HG03196 (cell line): ENCODE measurements at regions not wholly inside any gene's neighbourhood (a gene's known extent, or its start where the extent isn't known, plus 50 kb on each side); places are given as distances from the start of the nearest gene placed in this dataset.

Source experiments
- ATAC-seq: cut with Tn5 transposase; IDR thresholded peaks from one replicate; pipeline ENCODE4 v1.9.1; 2021; ENCODE audit not compliant: unreplicated experiment

DNA sequence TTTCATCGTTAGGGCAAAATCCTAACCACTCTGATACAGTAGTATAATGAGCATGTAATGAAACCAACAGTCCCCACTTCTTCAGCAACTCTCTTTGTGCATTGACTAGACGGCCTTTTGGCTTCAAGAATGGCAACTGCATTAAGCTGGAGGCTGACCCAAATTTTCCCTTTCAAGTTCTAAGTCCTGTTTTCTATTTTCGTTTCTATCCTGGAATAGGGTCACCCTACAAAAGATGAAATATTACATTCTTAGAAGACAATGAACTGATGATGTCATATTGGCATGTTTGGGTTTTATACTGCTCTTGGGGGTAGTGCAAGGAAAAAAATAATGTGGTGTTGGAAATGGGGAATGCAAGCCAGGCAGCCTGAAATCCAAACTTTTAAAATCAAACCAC is 254.4 kb downstream of the ETAA1 start:
- no peak for ATAC-seq

DNA sequence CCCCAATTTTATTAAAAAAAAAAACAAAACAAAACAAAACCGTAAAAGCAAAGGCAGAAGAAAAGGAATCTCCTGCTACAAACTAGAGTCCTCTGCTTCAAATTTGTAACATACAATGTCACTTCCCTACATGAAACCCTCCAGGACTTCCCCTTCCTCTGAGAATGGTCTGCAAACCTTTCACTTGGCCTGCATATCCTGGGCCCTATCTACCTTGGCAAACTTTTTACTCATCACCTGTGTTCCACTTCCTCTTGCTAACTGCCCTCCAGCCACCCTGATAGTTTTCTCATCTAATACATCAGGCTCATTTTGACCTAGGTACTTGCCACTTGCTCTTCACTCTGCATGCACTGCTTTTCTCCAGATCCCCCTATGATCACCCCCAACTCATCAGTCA is 255.5 kb downstream of the ETAA1 start:
- no peak for ATAC-seq

GRCh38 chr2:67656875-67657274 is 259.7 kb downstream of the ETAA1 start:
- ATAC-seq: no peak

DNA sequence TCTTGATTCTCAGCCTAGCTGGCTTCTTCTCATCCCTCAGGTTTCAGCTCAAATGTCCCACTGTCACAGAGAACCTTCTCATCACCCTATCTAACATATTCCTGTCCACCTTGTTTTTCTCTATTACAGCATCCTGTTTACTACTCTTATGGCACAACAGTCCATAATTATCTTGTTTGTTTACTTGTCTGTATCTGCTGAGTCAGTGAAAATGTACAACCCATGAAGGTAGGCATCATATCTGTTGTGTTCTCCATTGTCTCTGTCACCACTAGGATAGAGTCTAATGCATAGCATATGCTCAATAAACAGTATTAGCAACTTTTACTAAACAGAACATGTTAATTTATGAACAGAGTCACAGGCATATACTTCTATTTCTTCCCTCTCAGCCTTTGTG is 261.7 kb downstream of the ETAA1 start:
- ATAC-seq: no peak

DNA sequence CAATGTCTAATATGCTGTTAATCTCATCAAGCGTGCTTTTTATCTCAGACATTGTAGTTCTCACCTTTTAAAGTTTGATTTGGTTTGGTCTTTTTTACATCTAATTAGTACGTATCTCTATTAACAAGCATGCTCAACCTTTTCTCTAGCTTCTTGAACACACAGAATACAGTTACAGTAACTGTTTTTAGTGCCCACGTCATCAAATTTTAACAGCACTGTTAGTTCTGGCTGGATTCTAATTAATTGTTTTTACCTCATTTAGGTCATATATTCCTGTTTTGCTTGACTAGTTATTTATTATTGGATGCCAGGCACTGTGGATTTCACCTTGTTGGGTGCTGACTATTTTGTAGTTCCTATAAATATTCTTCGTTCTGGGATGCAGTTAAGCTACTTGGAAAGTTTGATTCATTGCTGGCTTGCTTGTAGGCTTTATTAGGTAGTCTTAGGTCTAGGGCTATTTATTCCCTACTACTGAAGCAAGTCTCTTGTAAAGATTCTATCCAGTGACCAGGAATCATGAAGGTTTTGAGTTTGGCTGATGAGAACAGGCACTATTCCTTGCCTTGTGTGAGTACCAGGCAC is 263.0 kb downstream of the ETAA1 start:
- ATAC-seq: no peak

DNA sequence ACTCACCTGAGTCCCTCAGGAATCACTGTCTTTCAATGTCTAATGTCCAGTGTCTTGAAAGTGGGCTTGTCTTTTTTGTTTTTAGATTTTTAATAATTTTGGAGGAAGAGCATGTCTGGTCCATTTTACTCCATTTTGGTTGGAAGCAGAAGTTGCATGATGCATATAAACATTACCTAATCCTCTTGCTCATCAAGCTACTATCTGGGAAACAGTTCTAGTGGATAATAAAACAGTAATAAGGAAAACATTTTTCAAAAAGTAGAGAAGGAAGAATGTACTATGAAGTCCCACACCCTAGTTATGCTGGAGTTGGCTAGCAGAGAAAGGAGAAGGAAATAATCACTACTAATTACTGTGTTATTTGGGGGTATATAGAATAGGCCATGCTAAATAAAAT is 263.7 kb downstream of the ETAA1 start:
- ATAC-seq: no peak

- no peak for ATAC-seq
These were observed 265.1 kb downstream of the ETAA1 start for GRCh38 chr2:67662222-67662621.

GRCh38 chr2:67663776-67664175 is 266.6 kb downstream of the ETAA1 start:
- ATAC-seq: no peak

- ATAC-seq: no peak
These were observed 269.4 kb downstream of the ETAA1 start for GRCh38 chr2:67666386-67667053.

DNA sequence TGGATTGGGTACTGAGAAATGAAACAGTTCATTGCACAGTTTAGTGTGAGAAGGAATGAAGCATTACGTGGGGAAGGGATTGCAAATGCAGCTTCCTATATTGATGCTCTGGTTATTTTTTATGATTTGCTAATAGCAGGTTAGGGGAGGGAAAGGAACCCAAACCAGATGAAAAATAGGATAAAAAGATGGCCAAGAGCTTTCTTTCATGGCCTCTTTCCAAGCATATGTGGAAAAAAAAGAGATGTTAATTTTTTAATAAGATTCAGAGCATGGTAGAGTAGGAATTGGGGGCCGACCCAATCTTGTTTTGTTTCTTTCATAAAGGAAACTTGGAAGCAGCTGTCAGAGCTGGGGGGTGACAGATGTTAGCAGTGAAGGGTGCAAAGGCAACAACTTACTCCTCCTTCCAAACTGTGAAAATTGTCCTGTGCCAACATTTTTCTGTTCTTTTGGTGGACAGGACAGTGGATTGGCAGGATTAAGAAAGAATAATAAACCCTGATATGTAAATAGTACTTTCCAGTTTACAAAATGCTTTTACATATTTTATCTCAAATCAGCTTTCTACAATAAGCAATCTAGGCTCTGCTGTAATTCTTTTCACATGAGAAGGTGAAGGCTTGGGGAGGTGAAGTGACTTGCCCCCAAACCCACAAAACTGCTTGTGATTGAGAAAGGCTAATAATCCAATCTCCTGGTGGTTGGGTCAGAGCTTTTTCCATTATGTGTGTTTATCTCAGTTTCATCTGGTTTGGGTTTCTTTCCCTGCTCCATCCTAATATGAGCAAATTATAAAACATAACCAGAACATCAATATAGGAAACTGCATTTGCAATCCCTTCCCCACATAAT is 270.1 kb downstream of the ETAA1 start:
- no peak for ATAC-seq

GRCh38 chr2:67668538-67668937 is 271.4 kb downstream of the ETAA1 start:
- ATAC-seq: no peak

GRCh38 chr2:67669168-67669567 is 272.0 kb downstream of the ETAA1 start:
- no peak for ATAC-seq

GRCh38 chr2:67669766-67670165 is 272.6 kb downstream of the ETAA1 start:
- no peak for ATAC-seq

GRCh38 chr2:67670747-67671183 is 273.6 kb downstream of the ETAA1 start:
- no peak for ATAC-seq

DNA sequence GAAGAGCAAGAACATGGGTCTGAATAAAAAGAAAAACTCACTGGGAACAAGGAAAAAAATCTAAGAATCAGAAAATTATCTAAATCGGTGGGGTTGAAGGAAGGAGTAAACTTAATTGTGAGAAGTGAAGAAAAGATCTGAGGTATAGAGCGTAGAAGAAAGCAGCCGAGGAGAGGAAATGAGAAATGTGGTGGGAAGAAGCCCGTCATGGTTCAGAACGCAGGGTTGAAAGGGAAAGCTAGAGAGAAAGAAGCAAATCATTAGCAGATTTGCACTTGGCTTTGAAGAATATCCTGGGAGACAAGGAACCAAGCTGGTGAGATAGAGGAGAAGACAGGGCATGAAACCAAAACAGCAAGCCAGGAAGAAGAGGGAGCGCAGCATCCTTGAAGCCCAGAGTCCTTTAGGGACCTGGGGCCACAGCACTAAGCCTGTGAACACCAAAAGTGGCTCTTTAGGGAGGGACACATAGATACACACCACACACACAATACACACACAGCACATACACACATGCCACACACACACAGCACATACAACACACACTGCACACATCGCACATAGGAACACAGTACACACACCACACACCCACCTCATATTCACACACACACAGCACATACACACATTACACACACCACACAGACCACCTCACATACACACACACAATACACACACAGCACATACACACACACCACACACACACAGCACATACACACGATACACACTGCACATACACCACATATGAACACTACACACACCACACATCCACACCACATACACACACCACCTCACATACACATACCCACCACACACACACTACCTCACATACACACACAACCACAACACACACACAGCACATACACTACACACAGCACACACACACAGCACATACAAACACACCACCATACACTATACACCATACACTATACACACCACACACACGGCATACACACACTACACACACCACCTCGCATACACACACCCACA is 274.6 kb downstream of the ETAA1 start:
- no peak for ATAC-seq

GRCh38 chr2:67674668-67675067 is 277.5 kb downstream of the ETAA1 start:
- no peak for ATAC-seq

- ATAC-seq: no peak
These were observed 287.9 kb downstream of the ETAA1 start for GRCh38 chr2:67684991-67685390.

GRCh38 chr2:67686254-67686653 is 289.1 kb downstream of the ETAA1 start:
- ATAC-seq: no peak

GRCh38 chr2:67689186-67689585 is 292.1 kb downstream of the ETAA1 start:
- ATAC-seq: no peak

- ATAC-seq: no peak
These were observed 292.5 kb downstream of the ETAA1 start for GRCh38 chr2:67689651-67690050.

GRCh38 chr2:67694445-67694844 is 297.3 kb downstream of the ETAA1 start:
- no peak for ATAC-seq
